ENCODE measurements at regions not wholly inside any gene's neighbourhood (a gene's known extent, or its start where the extent isn't known, plus 50 kb on each side); places are given as distances from the start of the nearest gene placed in this dataset.

GRCh38 chr7:80563561-80564327, 51.9 kb upstream of the GNAT3 start:
- intact Hi-C loops (cut with DNase I): no loop called here
- DNase-seq (ENCODE audit: missing footprints) (no peak), ATAC-seq (no peak)

GRCh38 chr7:80565554-80565953, 53.7 kb upstream of the GNAT3 start:
- DNase-seq (ENCODE audit: missing footprints) (no peak), ATAC-seq (no peak)
- intact Hi-C loops (cut with DNase I): no loop called here

- intact Hi-C loops (cut with DNase I): loop anchor here (5.0 to 10.0 kb wide), 3 partner anchors 114 to 193 kb away; no protein-coding TSS in a partner anchor
- DNase-seq (ENCODE audit: missing footprints) (no peak), ATAC-seq (peak; percentile 93)
Observed at GRCh38 chr7:80581486-80582260, 56.8 kb upstream of the CD36 start.

- intact Hi-C loops (cut with DNase I): loop anchor here (5.0 to 10.0 kb wide), 3 partner anchors 117 to 191 kb away; no protein-coding TSS in a partner anchor
- ATAC-seq (no peak), DNase-seq (ENCODE audit: missing footprints) (peak; percentile 71)
Observed at GRCh38 chr7:80583901-80584300, 54.5 kb upstream of the CD36 start.

GRCh38 chr7:80584778-80585177, 53.7 kb upstream of the CD36 start:
- peak; percentile 34 for ATAC-seq
- no peak for DNase-seq (ENCODE audit: missing footprints)
- intact Hi-C loops (cut with DNase I): loop anchor here (5.0 to 10.0 kb wide), 3 partner anchors 117 to 190 kb away; no protein-coding TSS in a partner anchor

GRCh38 chr7:80587538-80587937, 50.9 kb upstream of the CD36 start:
- ATAC-seq: no peak
- intact Hi-C loops (cut with DNase I): loop anchor here (10.0 kb wide), 1 partner anchor 187 kb away; no protein-coding TSS in a partner anchor
- DNase-seq (ENCODE audit: missing footprints): no peak

- ATAC-seq: no peak
- intact Hi-C loops (cut with DNase I): loop anchor here (10.0 kb wide), 1 partner anchor 186 kb away; no protein-coding TSS in a partner anchor
- DNase-seq (ENCODE audit: missing footprints): no peak
Observed at GRCh38 chr7:80588591-80588990, 49.9 kb upstream of the CD36 start.

All from Right ventricle myocardium inferior (tissue), 1 donor.